SH-SY5Y (cell line): ENCODE measurements at regions not wholly inside any gene's neighbourhood (a gene's known extent, or its start where the extent isn't known, plus 50 kb on each side); places are given as distances from the start of the nearest gene placed in this dataset.

Source experiments
- GATA2 ChIP-seq: IDR thresholded peaks from 2 replicates; pipeline ENCODE4 v1.6.1; 2011; ENCODE audit warnings: mild to moderate bottlenecking, low read depth, low read length
- GATA3 ChIP-seq: IDR thresholded peaks from 2 replicates; pipeline ENCODE4 v1.6.1; 2011; ENCODE audit warnings: low read depth, mild to moderate bottlenecking, low read length, moderate library complexity

DNA sequence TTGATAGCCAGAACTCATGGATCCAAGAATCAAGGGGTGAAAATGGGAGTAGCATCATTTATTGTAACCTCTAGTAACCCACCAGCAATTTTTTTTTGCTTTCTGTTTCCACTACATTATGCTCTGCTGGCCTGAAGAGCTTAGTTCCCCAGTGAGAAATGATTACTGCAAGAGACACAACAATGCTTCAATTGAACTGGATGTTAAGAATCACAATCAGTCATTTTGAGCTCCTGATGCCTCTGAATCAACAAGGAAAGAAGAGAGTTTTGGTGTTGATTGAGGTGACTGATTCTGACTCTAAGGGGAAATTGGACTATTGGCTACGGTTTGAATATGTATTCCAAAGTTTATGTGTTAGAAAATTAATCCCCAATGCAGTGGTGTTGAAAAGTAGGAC lies 1084.4 kb downstream of the SLITRK1 start:
- no peak for TF ChIP-seq GATA3
- TF ChIP-seq GATA2 = no peak
